ENCODE measurements at regions not wholly inside any gene's neighbourhood (a gene's known extent, or its start where the extent isn't known, plus 50 kb on each side); places are given as distances from the start of the nearest gene placed in this dataset.

- Histone ChIP-seq H3K27me3 (ENCODE audit: control insufficient read depth, insufficient read depth, low read length) (no peaks in the 10 kb centered on the region), H3K4me1 (no peaks in the 10 kb centered on the region), H2AFZ (no peak overlapping the region), H3K27ac (no peak overlapping the region), H3K9me3 (ENCODE audit: control insufficient read depth, low read length) (no peaks in the 10 kb centered on the region), H3K9ac (no peak overlapping the region), H3K36me3 (ENCODE audit: control insufficient read depth, insufficient read depth, low read length) (no peaks in the 10 kb centered on the region), H3K4me2 (ENCODE audit: low read length) (no peak overlapping the region), H3K79me2 (no peaks in the 10 kb centered on the region), H3K4me3 (ENCODE audit: low read depth, low read length) (no peak overlapping the region)
- no peak for TF ChIP-seq CTCF (IDR thresholded peaks at IDR 0.05)
These were observed 558.9 kb downstream of the SH2D4B start for GRCh38 chr10:81096558-81096957.

- no peaks in the 10 kb centered on the region for H3K79me2 ChIP-seq
- H3K4me3 ChIP-seq (ENCODE audit: low read depth, low read length): no peak overlapping the region
- no peaks in the 10 kb centered on the region for H3K36me3 ChIP-seq (ENCODE audit: control insufficient read depth, insufficient read depth, low read length)
- H3K4me2 ChIP-seq (ENCODE audit: low read length): no peak overlapping the region
- no peak overlapping the region for H3K9ac ChIP-seq
- no peak overlapping the region for H2AFZ ChIP-seq
- no peaks in the 10 kb centered on the region for H3K9me3 ChIP-seq (ENCODE audit: control insufficient read depth, low read length)
- no peaks in the 10 kb centered on the region for H3K27me3 ChIP-seq (ENCODE audit: control insufficient read depth, insufficient read depth, low read length)
- H3K27ac ChIP-seq: no peak overlapping the region
- no peak for TF ChIP-seq CTCF (IDR thresholded peaks at IDR 0.05)
- no peaks in the 10 kb centered on the region for H3K4me1 ChIP-seq
These were observed 563.4 kb downstream of the SH2D4B start for GRCh38 chr10:81101062-81101461.

- Histone ChIP-seq H2AFZ (no peak overlapping the region), H3K4me3 (ENCODE audit: low read depth, low read length) (no peak overlapping the region), H3K4me2 (ENCODE audit: low read length) (no peak overlapping the region), H3K4me1 (no peaks in the 10 kb centered on the region), H3K9me3 (ENCODE audit: control insufficient read depth, low read length) (no peaks in the 10 kb centered on the region), H3K27me3 (ENCODE audit: control insufficient read depth, insufficient read depth, low read length) (no peaks in the 10 kb centered on the region), H3K9ac (no peak overlapping the region), H3K27ac (no peak overlapping the region), H3K79me2 (no peaks in the 10 kb centered on the region), H3K36me3 (ENCODE audit: control insufficient read depth, insufficient read depth, low read length) (no peaks in the 10 kb centered on the region)
- no peak for TF ChIP-seq CTCF (IDR thresholded peaks at IDR 0.05)
These were observed 566.8 kb downstream of the SH2D4B start for GRCh38 chr10:81104494-81104893.

- Histone ChIP-seq H3K9me3 (ENCODE audit: control insufficient read depth, low read length) (no peaks in the 10 kb centered on the region), H3K27me3 (ENCODE audit: control insufficient read depth, insufficient read depth, low read length) (no peaks in the 10 kb centered on the region), H2AFZ (no peak overlapping the region), H3K36me3 (ENCODE audit: control insufficient read depth, insufficient read depth, low read length) (no peaks in the 10 kb centered on the region), H3K4me3 (ENCODE audit: low read depth, low read length) (no peak overlapping the region), H3K4me1 (no peaks in the 10 kb centered on the region), H3K79me2 (no peaks in the 10 kb centered on the region), H3K4me2 (ENCODE audit: low read length) (no peak overlapping the region), H3K27ac (no peak overlapping the region), H3K9ac (no peak overlapping the region)
- TF ChIP-seq CTCF (IDR thresholded peaks at IDR 0.05): no peak
These were observed 571.0 kb downstream of the SH2D4B start for GRCh38 chr10:81108516-81109199.

- Histone ChIP-seq H3K4me1 (no peaks in the 10 kb centered on the region), H3K4me3 (ENCODE audit: low read depth, low read length) (no peak overlapping the region), H3K9ac (no peak overlapping the region), H3K79me2 (no peaks in the 10 kb centered on the region), H3K27me3 (ENCODE audit: control insufficient read depth, insufficient read depth, low read length) (no peaks in the 10 kb centered on the region), H3K36me3 (ENCODE audit: control insufficient read depth, insufficient read depth, low read length) (no peaks in the 10 kb centered on the region), H3K9me3 (ENCODE audit: control insufficient read depth, low read length) (no peaks in the 10 kb centered on the region), H3K4me2 (ENCODE audit: low read length) (no peak overlapping the region), H3K27ac (no peak overlapping the region), H2AFZ (no peak overlapping the region)
- TF ChIP-seq CTCF (IDR thresholded peaks at IDR 0.05): no peak
These were observed 571.6 kb downstream of the SH2D4B start for GRCh38 chr10:81109200-81109752.
